Smooth muscle cell (in vitro differentiated cells): ENCODE measurements at regions not wholly inside any gene's neighbourhood (a gene's known extent, or its start where the extent isn't known, plus 50 kb on each side); places are given as distances from the start of the nearest gene placed in this dataset.

Experiments
- DNase-seq: peaks from one replicate; lab custom pipeline; 2025; ENCODE audit not compliant: unreplicated experiment; lab: John Stamatoyannopoulos, UW
- H2AFZ ChIP-seq: fragments of 200-600 bp; sonication (generic); 2 replicates; pipeline ENCODE4 v1.6.0; 2016; ENCODE audit warnings: antibody characterized with exemption, low read depth, mild to moderate bottlenecking
- H3F3A ChIP-seq: fragments of 200-600 bp; sonication (generic); 2 replicates; pipeline ENCODE4 v1.6.0; 2017; ENCODE audit warnings: antibody characterized with exemption, low read depth
- H3K27ac ChIP-seq: fragments of 200-600 bp; sonication (generic); 2 replicates; pipeline ENCODE4 v1.5.1; 2016; ENCODE audit warnings: low read depth, mild to moderate bottlenecking
- H3K27me3 ChIP-seq: fragments of 200-600 bp; sonication (generic); 2 replicates; pipeline ENCODE4 v1.6.1; 2016; ENCODE audit warnings: low read depth, mild to moderate bottlenecking
- H3K36me3 ChIP-seq: fragments of 200-600 bp; sonication (generic); 2 replicates; pipeline ENCODE4 v1.5.1; 2016; ENCODE audit warnings: low read depth
- H3K4me1 ChIP-seq: fragments of 200-600 bp; sonication (generic); 2 replicates; pipeline ENCODE4 v1.5.1; 2016; ENCODE audit warnings: low read depth
- H3K4me2 ChIP-seq: fragments of 200-600 bp; sonication (generic); 2 replicates; pipeline ENCODE4 v1.6.0; 2016; ENCODE audit warnings: mild to moderate bottlenecking
- H3K4me3 ChIP-seq: fragments of 200-600 bp; sonication (generic); 2 replicates; pipeline ENCODE4 v1.5.1; 2016; ENCODE audit warnings: mild to moderate bottlenecking
- H3K79me2 ChIP-seq: fragments of 200-600 bp; sonication (generic); 2 replicates; pipeline ENCODE4 v1.6.0; 2016; ENCODE audit warnings: low read depth, mild to moderate bottlenecking
- H3K9ac ChIP-seq: fragments of 200-600 bp; sonication (generic); 2 replicates; pipeline ENCODE4 v1.6.0; 2016; ENCODE audit warnings: low read depth
- H3K9me3 ChIP-seq: fragments of 200-600 bp; sonication (generic); replicated peaks from 2 replicates; pipeline ENCODE4 v1.5.1; 2016; ENCODE audit warnings: low read depth
- H4K20me1 ChIP-seq: fragments of 200-600 bp; sonication (generic); 2 replicates; pipeline ENCODE4 v1.6.0; 2016; ENCODE audit warnings: low read depth
- CTCF ChIP-seq: fragments of 200-600 bp; sonication (generic); IDR thresholded peaks from 2 replicates; pipeline ENCODE4 v1.5.1; 2017; ENCODE audit warnings: borderline replicate concordance, mild to moderate bottlenecking, antibody characterized with exemption; ENCODE audit not compliant: insufficient read depth, poor library complexity, severe bottlenecking
- WGBS: methylation state at CpG from one replicate; pipeline ENCODE4 v1.1.7; 2016; ENCODE audit warnings: low lambda C conversion rate; 5-methylcytosine and 5-hydroxymethylcytosine counted together

GRCh38 chr18:26689226-26689879 is 141.0 kb upstream of the KCTD1 start:
- Histone ChIP-seq H3K4me3 (no peak overlapping the region), H3K79me2 (no peaks in the 10 kb centered on the region), H3K4me1 (peaks cover 12% of the 10 kb centered on the region)

GRCh38 chr18:26686532-26686931 is 138.2 kb upstream of the KCTD1 start:
- Histone ChIP-seq H3K27ac (no peak overlapping the region), H3K36me3 (no peaks in the 10 kb centered on the region), H2AFZ (no peak overlapping the region), H3K79me2 (no peaks in the 10 kb centered on the region), H3K9me3 (no peaks in the 10 kb centered on the region), H3K4me1 (peaks cover 12% of the 10 kb centered on the region), H3F3A (no peaks in the 10 kb centered on the region), H3K4me2 (no peak overlapping the region), H4K20me1 (no peaks in the 10 kb centered on the region), H3K4me3 (no peak overlapping the region), H3K27me3 (peaks cover 7% of the 10 kb centered on the region), H3K9ac (no peak overlapping the region)
- TF ChIP-seq CTCF: no peak
- WGBS: 53% methylated on average over 3 of the region's 3 CpGs
- DNase-seq: no peak

More at GRCh38 chr18:26689226-26689879, 141.0 kb upstream of the KCTD1 start:
- WGBS: 82% methylated on average over 7 of the region's 7 CpGs
- DNase-seq: no peak
- Histone ChIP-seq H3K9ac (no peak overlapping the region), H4K20me1 (no peaks in the 10 kb centered on the region), H2AFZ (no peak overlapping the region), H3F3A (no peaks in the 10 kb centered on the region), H3K27me3 (no peaks in the 10 kb centered on the region), H3K27ac (no peak overlapping the region), H3K4me2 (no peak overlapping the region), H3K36me3 (no peaks in the 10 kb centered on the region), H3K9me3 (no peaks in the 10 kb centered on the region)
- TF ChIP-seq CTCF: no peak

GRCh38 chr18:26685438-26686157 is 137.2 kb upstream of the KCTD1 start:
- Histone ChIP-seq H3K27me3 (peaks cover 17% of the 10 kb centered on the region), H3F3A (no peaks in the 10 kb centered on the region), H3K4me2 (no peak overlapping the region), H3K36me3 (no peaks in the 10 kb centered on the region), H3K27ac (no peak overlapping the region), H3K9ac (no peak overlapping the region), H3K4me1 (peaks cover 12% of the 10 kb centered on the region), H3K4me3 (no peak overlapping the region), H2AFZ (no peak overlapping the region), H3K9me3 (no peaks in the 10 kb centered on the region), H3K79me2 (no peaks in the 10 kb centered on the region), H4K20me1 (no peaks in the 10 kb centered on the region)
- TF ChIP-seq CTCF: no peak
- 49% methylated on average over 5 of the region's 5 CpGs for WGBS
- no peak for DNase-seq

- TF ChIP-seq CTCF: no peak
- no peaks in the 10 kb centered on the region for H3K4me1 ChIP-seq
- no peaks in the 10 kb centered on the region for H3K9me3 ChIP-seq
- 90% methylated on average over 1 of the region's 1 CpG for WGBS
- H3K4me3 ChIP-seq: no peak overlapping the region
- H3K4me2 ChIP-seq: no peak overlapping the region
- H3K27me3 ChIP-seq: peaks cover 34% of the 10 kb centered on the region
- DNase-seq: no peak
- H2AFZ ChIP-seq: no peak overlapping the region
- H3K27ac ChIP-seq: no peak overlapping the region
- H3K36me3 ChIP-seq: no peaks in the 10 kb centered on the region
- no peaks in the 10 kb centered on the region for H3F3A ChIP-seq
- no peaks in the 10 kb centered on the region for H4K20me1 ChIP-seq
- H3K79me2 ChIP-seq: no peaks in the 10 kb centered on the region
- H3K9ac ChIP-seq: no peak overlapping the region
Observed at GRCh38 chr18:26677957-26678356, 129.6 kb upstream of the KCTD1 start.
